ENCODE measurements at regions not wholly inside any gene's neighbourhood (a gene's known extent, or its start where the extent isn't known, plus 50 kb on each side); places are given as distances from the start of the nearest gene placed in this dataset.

- no peak overlapping the region for H3K9ac ChIP-seq (ENCODE audit: insufficient read depth, low read depth, low read length)
- H3K9me3 ChIP-seq (ENCODE audit: low read length): no peaks in the 10 kb centered on the region
- in situ Hi-C loops (cut with HindIII; ENCODE audit: extremely low pct_ligation_motif_present, low pct_unique_long_range_greater_than_20kb): no loop called here
- no TSS peak for BruUV-seq (replicated peaks)
- ATAC-seq (no peak), FAIRE-seq (no peak), DNase-seq (ENCODE audit: low spot score) (no peak)
- ChIA-PET POLR2A (no interaction called here), CTCF (ENCODE audit: low intra/inter-chr PET ratio, low total read pairs) (no interaction called here)
- no peaks in the 10 kb centered on the region for H3K27me3 ChIP-seq (ENCODE audit: control insufficient read depth in 1 of 2, insufficient read depth in 2 of 2, low read length in 2 of 2)
- no peaks in the 10 kb centered on the region for H3K36me3 ChIP-seq (replicated peaks in 1 of 2; ENCODE audit: control insufficient read depth in 1 of 2, insufficient read depth in 2 of 2, low read length in 2 of 2)
- WGBS (ENCODE audit: low lambda C conversion rate): 30% methylated on average over 2 of the region's 2 CpGs
- H3K79me2 ChIP-seq (ENCODE audit: insufficient read depth, low read length): no peaks in the 10 kb centered on the region
- H3K4me2 ChIP-seq (ENCODE audit: low read depth, low read length): no peak overlapping the region
- no peak overlapping the region for H3K4me3 ChIP-seq (replicated peaks in 1 of 3; ENCODE audit: insufficient read depth in 1 of 3, low read depth in 2 of 3, low read length in 3 of 3)
- H2AFZ ChIP-seq (ENCODE audit: low read length): no peak overlapping the region
- no peaks in the 10 kb centered on the region for H3K4me1 ChIP-seq (ENCODE audit: insufficient read depth, low read length)
- H4K20me1 ChIP-seq (ENCODE audit: insufficient read depth, low read length): no peaks in the 10 kb centered on the region
- intact Hi-C loops (cut with micrococcal nuclease; ENCODE audit: unreplicated experiment): no loop called here
- no peak overlapping the region for H3K27ac ChIP-seq (ENCODE audit: extremely low read length, insufficient read depth, low read length)
- no peak for TF ChIP-seq EEA1 (CRISPR knock-in tag; IDR thresholded peaks at IDR 0.05; ENCODE audit: borderline replicate concordance)
- no peak for TF ChIP-seq SKI (IDR thresholded peaks at IDR 0.05; ENCODE audit: partially characterized antibody)
- no peak for TF ChIP-seq ARID2 (CRISPR knock-in tag; IDR thresholded peaks at IDR 0.05; ENCODE audit: borderline replicate concordance)
- TF ChIP-seq ZNF362 (CRISPR knock-in tag; IDR thresholded peaks at IDR 0.05; ENCODE audit: borderline replicate concordance): no peak
- no peak for TF ChIP-seq TEAD3 (CRISPR knock-in tag; optimal IDR thresholded peaks at IDR 0.05; ENCODE audit: borderline replicate concordance)
- no peak for TF ChIP-seq MAZ (IDR thresholded peaks at IDR 0.05; ENCODE audit: borderline replicate concordance, low read depth, low read length)
- TF ChIP-seq MAZ (CRISPR knock-in tag; IDR thresholded peaks at IDR 0.05; ENCODE audit: low read depth): no peak
- TF ChIP-seq ZNF746 (CRISPR knock-in tag; IDR thresholded peaks at IDR 0.05): no peak
- TF ChIP-seq STAT5B (CRISPR knock-in tag; IDR thresholded peaks at IDR 0.05): no peak
- TF ChIP-seq ZNF18 (CRISPR knock-in tag; IDR thresholded peaks at IDR 0.05; ENCODE audit: insufficient replicate concordance): no peak
- no peak for TF ChIP-seq CCAR2 (optimal IDR thresholded peaks at IDR 0.05; ENCODE audit: low read depth, low read length)
- no peak for TF ChIP-seq STAG1 (CRISPR knock-in tag; IDR thresholded peaks at IDR 0.05)
- TF ChIP-seq HOXA9 (CRISPR knock-in tag; IDR thresholded peaks at IDR 0.05; ENCODE audit: borderline replicate concordance): no peak
- no peak for TF ChIP-seq TMF1 (CRISPR knock-in tag; IDR thresholded peaks at IDR 0.05; ENCODE audit: low read depth)
- no peak for TF ChIP-seq ZFP1 (CRISPR knock-in tag; IDR thresholded peaks at IDR 0.05)
- TF ChIP-seq ZNF460 (CRISPR knock-in tag; IDR thresholded peaks at IDR 0.05; ENCODE audit: borderline replicate concordance): no peak
These were observed 149.3 kb downstream of the TGFB2 start for GRCh38 chr1:218494449-218494852.

Measured in HepG2 (cell line).